ENCODE measurements at regions not wholly inside any gene's neighbourhood (a gene's known extent, or its start where the extent isn't known, plus 50 kb on each side); places are given as distances from the start of the nearest gene placed in this dataset.

DNA sequence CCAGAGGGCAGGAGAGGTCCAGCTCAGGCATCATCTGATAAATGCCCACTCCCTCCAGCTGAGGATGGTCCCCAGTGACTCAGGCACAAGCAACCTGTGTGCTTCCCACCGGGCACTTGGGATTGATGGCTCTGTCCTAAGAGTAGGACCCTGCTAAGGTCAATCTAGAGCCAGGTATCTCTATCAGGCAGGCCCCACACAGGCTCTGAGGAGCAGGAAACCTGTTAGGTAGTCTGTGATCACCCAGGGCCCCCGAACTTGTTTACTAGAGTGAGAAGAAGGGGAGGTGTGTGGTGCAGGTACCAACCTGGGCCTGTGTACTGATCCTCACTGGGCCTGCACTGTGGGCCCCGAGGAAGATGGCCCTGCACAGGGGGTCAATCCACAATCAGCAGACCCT lies 119.6 kb upstream of the FSTL4 start:
- TF ChIP-seq, protein P1, sequence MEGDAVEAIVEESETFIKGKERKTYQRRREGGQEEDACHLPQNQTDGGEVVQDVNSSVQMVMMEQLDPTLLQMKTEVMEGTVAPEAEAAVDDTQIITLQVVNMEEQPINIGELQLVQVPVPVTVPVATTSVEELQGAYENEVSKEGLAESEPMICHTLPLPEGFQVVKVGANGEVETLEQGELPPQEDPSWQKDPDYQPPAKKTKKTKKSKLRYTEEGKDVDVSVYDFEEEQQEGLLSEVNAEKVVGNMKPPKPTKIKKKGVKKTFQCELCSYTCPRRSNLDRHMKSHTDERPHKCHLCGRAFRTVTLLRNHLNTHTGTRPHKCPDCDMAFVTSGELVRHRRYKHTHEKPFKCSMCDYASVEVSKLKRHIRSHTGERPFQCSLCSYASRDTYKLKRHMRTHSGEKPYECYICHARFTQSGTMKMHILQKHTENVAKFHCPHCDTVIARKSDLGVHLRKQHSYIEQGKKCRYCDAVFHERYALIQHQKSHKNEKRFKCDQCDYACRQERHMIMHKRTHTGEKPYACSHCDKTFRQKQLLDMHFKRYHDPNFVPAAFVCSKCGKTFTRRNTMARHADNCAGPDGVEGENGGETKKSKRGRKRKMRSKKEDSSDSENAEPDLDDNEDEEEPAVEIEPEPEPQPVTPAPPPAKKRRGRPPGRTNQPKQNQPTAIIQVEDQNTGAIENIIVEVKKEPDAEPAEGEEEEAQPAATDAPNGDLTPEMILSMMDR (conservative IDR thresholded peaks at IDR 0.05) = no peak
- TF ChIP-seq ZFX (IDR thresholded peaks at IDR 0.05) = no peak
